ENCODE measurements at regions not wholly inside any gene's neighbourhood (a gene's known extent, or its start where the extent isn't known, plus 50 kb on each side); places are given as distances from the start of the nearest gene placed in this dataset.

DNA sequence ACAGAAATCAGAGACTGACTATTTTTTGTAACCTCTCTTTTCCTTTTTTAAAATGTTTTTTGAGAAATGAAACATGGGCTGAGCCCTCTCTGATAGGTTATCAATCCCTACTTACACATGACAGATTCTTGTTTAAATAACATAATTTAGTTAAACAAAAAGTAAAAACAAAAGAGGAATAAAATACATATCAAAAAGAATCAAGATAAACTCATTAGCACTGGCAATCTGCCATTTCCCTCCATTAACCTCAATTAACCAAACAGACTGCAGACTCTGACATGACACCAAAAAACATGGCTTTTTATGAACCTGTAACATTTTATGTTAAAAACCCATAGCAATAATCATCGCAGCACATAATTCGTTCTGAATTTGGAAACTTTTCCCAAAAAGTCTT lies 284.4 kb upstream of the MTNR1B start:
- no peak for DNase-seq
- intact Hi-C loops (cut with DNase I) = no loop called here

- no peak for DNase-seq
- intact Hi-C loops (cut with DNase I) = no loop called here
Measured at GRCh38 chr11:92687724-92688123, 281.7 kb upstream of the MTNR1B start.

- intact Hi-C loops (cut with DNase I) = no loop called here
Measured at GRCh38 chr11:92688416-92688815, 281.0 kb upstream of the MTNR1B start.

GRCh38 chr11:92692826-92693546 lies 276.5 kb upstream of the MTNR1B start:
- DNase-seq = no peak
- intact Hi-C loops (cut with DNase I) = no loop called here

More at GRCh38 chr11:92688416-92688815, 281.0 kb upstream of the MTNR1B start:
- DNase-seq = no peak

- intact Hi-C loops (cut with DNase I) = no loop called here
- DNase-seq = no peak
Measured at GRCh38 chr11:92696076-92696475, 273.4 kb upstream of the MTNR1B start.

- peak in 2 of 10 donors; percentile 4 to 77 for DNase-seq
- intact Hi-C loops (cut with DNase I) = no loop called here
Measured at GRCh38 chr11:92697461-92698312, 271.8 kb upstream of the MTNR1B start.

GRCh38 chr11:92698742-92699141 lies 270.7 kb upstream of the MTNR1B start:
- DNase-seq = no peak
- intact Hi-C loops (cut with DNase I) = no loop called here

DNA sequence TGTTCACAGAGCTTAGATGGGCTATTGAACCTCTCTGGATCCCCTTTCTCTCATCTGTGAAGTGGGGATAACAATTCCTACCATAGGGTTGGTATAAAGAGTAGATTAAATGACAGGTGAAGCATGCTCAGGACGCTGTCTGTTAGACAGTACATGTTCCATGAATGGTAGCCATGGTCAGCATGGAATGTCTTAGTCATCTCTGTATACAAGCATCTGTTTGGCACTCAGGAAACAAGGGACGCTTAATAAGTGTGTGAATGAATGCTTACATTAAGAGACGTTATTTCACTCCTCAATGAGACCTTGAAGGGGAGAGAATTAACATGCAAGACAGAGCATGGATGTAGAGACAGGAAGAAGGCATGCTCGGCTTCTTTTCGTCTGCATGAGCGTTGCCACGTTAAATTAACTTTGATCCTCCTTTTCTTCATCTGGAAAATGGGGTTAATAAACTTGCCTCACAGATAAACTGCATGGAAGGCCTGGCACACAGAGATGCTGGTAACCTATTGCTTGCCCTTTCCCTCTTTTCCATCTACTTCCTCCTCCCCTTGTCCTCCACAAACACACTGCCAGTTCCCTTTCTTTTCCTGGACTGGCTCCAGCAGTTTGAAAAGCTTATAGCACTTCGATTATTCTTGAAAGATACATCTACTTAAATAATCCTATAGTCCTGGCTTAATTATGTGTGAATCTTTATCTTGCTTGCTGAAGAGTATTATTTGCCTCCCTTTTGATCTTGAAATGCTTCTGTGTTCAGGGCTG lies 267.2 kb upstream of the MTNR1B start:
- DNase-seq = no peak
- intact Hi-C loops (cut with DNase I) = no loop called here

GRCh38 chr11:92702805-92703448 lies 266.5 kb upstream of the MTNR1B start:
- intact Hi-C loops (cut with DNase I) = no loop called here
- no peak for DNase-seq

GRCh38 chr11:92703449-92703830 lies 266.0 kb upstream of the MTNR1B start:
- DNase-seq = no peak
- intact Hi-C loops (cut with DNase I) = no loop called here

DNA sequence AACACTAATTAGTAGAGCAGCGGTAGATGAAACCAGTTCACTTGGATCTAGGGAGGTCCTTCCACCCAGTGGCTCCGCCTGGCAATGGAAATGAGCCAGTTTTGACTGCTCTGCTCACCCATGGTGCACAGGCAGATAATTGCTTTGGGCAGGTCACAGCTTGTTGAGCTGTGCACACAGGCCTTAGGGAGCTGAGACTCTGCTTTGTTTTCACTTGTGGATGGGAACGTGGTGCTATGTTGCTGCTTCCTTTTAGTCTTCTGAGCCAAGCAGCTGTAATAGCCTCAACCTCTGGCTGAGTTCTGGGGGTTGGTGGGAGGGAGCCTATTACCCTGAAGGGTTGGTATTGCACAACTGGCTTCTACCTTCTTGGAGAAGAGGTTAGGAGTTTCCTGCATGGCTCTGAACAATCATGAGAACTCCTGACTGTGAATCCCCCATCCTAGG lies 262.3 kb upstream of the MTNR1B start:
- peak in 1 of 10 donors; percentile 22 for DNase-seq
- intact Hi-C loops (cut with DNase I) = no loop called here

GRCh38 chr11:92707665-92708064 lies 261.8 kb upstream of the MTNR1B start:
- intact Hi-C loops (cut with DNase I) = no loop called here
- no peak for DNase-seq

- DNase-seq = no peak
- intact Hi-C loops (cut with DNase I) = no loop called here
Measured at GRCh38 chr11:92709329-92709728, 260.1 kb upstream of the MTNR1B start.

- intact Hi-C loops (cut with DNase I) = no loop called here
- no peak for DNase-seq
Measured at GRCh38 chr11:92711926-92712325, 257.5 kb upstream of the MTNR1B start.

DNA sequence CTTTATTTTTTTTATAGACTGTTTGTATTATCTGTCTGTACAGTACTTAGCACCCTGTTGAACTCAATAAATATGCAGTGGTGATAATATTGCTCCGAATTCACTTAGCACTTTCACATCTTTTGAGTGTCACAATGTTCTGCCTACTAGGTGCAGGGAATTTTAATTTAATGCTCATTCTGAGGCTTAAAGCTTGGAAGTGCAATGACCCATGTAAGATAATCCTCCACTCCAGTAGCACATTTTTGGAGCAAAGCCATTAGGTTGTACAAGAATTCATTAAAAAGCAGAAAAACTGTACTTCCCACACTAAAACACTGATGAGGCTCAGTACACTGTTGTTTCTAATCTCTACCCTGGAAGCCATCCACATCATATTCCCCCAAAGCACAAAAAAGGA lies 255.3 kb upstream of the MTNR1B start:
- intact Hi-C loops (cut with DNase I) = no loop called here
- DNase-seq = no peak

DNA sequence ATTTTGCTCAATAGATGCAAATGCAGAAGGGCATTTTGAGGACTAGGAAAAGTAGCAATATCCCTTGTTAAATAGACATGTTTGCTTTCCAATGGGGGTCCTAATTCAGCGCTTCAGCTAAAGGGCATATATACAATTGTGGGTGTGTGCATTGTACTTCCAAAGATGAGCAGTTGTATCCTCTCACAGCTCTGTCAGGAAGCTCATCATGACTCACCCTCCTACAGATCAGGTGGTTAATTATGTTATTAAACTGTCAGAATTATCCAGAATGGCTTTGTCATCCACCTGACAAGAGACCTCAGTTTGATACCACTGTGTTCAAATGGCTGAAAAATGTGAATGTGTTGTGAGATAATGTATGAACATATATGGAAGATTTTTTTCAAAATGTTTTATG lies 252.2 kb upstream of the MTNR1B start:
- no peak for DNase-seq
- intact Hi-C loops (cut with DNase I) = no loop called here

- no peak for DNase-seq
- intact Hi-C loops (cut with DNase I) = no loop called here
Measured at GRCh38 chr11:92720385-92720784, 249.1 kb upstream of the MTNR1B start.

GRCh38 chr11:92725352-92725751 lies 244.1 kb upstream of the MTNR1B start:
- no peak for DNase-seq
- intact Hi-C loops (cut with DNase I) = no loop called here

- DNase-seq = no peak
- intact Hi-C loops (cut with DNase I) = no loop called here
Measured at GRCh38 chr11:92727123-92727522, 242.3 kb upstream of the MTNR1B start.

DNA sequence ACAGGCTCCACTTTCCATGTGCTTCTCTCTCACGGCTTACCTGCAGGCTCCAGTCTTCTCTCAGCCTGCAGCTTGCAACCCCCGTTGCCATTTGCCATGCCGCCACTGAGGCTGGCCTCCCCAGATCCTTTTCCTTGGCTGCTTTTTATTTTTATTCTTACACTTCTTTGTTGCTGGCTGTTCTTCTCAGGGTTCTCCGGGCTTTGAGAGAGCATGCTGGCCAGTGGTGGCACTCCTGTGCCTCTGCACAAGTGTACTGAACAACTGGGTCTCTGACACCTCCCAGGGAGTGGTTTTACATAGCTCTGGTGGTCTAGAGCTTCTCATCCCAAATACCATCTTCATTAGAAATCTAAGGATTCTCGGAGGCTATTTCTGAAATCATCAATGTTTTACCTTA lies 241.7 kb upstream of the MTNR1B start:
- intact Hi-C loops (cut with DNase I) = no loop called here
- DNase-seq = no peak

GRCh38 chr11:92728628-92729027 lies 240.8 kb upstream of the MTNR1B start:
- DNase-seq = no peak
- intact Hi-C loops (cut with DNase I) = no loop called here
